Right hindlimb (tissue), 1 donor: ENCODE measurements at regions not wholly inside any gene's neighbourhood (a gene's known extent, or its start where the extent isn't known, plus 50 kb on each side); places are given as distances from the start of the nearest gene placed in this dataset.

Experiments
- DNase-seq: peaks from one replicate; pipeline ENCODE4 v3.0.0-alpha.2; 2018

- no peak for DNase-seq
Measured at GRCh38 chr12:25005376-25005775, 56.5 kb upstream of the BCAT1 start.

- DNase-seq = no peak
Measured at GRCh38 chr12:25004447-25004846, 55.5 kb upstream of the BCAT1 start.

GRCh38 chr12:25001311-25001710 lies 52.4 kb upstream of the BCAT1 start:
- DNase-seq = no peak
